NCI-H128 (cell line): ENCODE measurements at regions not wholly inside any gene's neighbourhood (a gene's known extent, or its start where the extent isn't known, plus 50 kb on each side); places are given as distances from the start of the nearest gene placed in this dataset.

ENCODE experiments used
- DNase-seq: peaks from one replicate; lab custom pipeline; 2025; ENCODE audit not compliant: unreplicated experiment; lab: John Stamatoyannopoulos, UW

- DNase-seq = no peak
Observed at GRCh38 chr1:209406168-209406567, 177.3 kb upstream of the CAMK1G start.

- no peak for DNase-seq
Observed at GRCh38 chr1:209406595-209406994, 176.9 kb upstream of the CAMK1G start.

- no peak for DNase-seq
Observed at GRCh38 chr1:209409780-209410179, 173.7 kb upstream of the CAMK1G start.

DNA sequence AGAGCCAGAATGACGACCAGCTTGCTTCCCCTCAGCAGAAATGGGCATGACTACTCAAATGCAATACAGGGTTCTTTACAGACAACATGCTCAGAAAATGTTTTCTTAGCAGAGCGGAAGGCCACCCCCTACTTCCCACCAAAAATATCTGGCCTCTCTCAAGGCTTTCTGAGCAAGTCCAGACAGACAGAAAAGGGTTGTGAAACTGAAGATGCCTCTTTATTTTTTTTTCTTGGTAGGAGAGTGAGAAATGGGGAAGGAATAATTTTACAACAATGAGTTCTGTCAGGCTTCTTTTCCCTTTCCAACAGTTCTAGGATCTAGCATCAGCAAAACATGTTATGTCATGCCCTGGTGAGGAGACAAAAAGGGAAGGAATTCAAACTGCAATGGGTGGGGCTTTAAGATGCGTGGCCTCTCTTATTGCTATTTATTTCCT, 172.0 kb upstream of the CAMK1G start:
- DNase-seq = no peak

DNA sequence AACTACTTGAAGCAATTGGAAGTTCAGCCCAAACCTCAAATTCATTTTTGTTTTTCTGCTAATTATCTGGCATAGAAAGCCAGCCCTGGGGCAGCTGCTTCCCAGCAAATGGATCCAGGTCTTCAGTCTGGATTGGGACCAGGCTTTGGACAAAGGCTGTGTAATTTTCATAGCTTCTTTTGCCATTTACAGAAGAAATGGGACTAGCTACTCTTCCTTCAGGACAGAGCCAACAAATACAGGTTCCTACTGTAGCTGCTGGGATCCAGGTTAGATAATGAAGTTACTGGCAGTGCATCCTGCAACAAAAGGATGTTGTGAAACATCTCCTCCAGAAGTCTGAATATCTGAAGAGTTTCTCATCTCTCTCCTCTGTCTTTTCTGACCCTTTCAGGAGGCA, 171.5 kb upstream of the CAMK1G start:
- DNase-seq = no peak

DNA sequence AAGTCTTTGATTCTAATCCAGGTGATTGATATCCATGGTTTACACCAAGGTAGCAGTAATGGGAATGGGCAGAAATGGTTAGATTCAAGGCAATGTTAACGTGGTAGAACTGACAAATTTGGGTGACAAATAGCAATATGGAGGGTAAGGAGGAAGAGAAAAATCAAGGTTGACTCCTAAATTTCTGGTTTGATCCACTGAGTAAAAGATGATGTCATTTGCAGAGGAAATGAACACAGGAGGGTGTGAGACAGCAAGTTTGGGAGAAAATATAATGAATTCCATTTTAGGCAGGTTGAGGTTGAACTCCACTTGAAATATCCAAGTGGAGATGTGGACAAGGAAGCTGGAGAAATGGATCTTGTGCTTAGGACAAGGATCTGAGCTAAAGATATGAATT, 170.9 kb upstream of the CAMK1G start:
- no peak for DNase-seq

- no peak for DNase-seq
Observed at GRCh38 chr1:209413062-209413461, 170.5 kb upstream of the CAMK1G start.

DNA sequence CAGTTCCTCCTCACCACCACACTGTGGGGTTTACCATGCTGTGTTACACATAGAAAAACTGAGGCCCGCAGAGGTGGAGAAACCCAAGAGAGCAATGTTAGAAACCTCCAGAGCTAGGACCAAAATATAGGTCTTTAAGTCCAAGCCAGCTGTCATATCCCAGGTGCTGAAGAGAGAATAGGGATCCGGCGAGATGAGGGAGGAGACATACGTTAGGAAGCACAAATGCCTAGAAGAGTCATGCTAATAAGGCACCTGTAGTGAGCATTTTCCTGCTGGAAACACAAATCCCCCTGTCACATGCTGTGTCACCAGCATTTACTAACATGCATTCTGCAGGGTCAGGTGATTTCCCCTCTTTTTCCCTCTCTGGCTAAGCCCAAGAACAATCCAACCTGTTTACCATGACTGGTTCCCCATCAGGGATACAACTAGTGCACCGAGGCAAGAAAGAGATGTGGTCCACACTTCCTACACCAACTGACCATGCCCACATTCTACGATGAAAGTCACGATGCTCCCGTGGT, 168.6 kb upstream of the CAMK1G start:
- DNase-seq = no peak

- no peak for DNase-seq
Observed at GRCh38 chr1:209416039-209416438, 167.5 kb upstream of the CAMK1G start.

GRCh38 chr1:209416716-209417115, 166.8 kb upstream of the CAMK1G start:
- no peak for DNase-seq

DNA sequence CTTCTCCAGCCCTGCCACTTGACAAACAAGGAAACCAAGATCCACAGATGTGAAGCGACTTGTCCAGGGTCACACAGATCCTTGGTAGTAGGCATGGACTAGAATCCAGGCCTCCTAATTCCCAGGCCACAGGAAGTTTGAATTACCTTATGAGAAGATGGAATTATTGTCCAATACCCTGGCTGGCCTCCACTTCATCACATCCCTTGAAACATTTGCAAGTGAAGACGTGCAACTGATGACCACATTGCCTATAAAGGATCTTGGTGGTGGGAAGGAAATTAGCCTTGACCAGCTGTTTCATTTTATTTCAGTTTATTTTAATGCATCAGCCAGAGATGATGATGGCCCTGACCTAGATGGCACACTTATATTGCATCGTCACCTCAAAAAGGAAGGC, 165.8 kb upstream of the CAMK1G start:
- DNase-seq = no peak

GRCh38 chr1:209420276-209420675, 163.2 kb upstream of the CAMK1G start:
- no peak for DNase-seq

DNA sequence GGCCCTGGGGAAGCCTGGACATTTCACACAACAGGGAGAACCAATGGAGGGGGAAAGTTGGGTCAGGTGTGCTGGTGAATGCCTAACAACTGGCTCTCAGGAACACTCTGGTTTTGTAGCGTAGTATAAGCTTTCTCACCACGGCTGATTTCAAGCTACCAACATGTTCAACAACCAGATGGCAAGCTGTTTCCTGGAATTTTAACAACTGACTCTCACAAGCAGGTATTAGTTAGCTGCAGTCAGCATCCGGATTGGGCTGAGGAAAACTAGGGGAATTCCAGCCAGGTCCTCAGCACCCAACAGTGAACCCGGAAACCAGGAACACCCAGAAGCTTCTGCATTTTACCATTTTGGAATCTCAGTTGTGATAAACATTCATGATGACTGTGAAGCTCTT, 162.3 kb upstream of the CAMK1G start:
- DNase-seq = no peak

DNA sequence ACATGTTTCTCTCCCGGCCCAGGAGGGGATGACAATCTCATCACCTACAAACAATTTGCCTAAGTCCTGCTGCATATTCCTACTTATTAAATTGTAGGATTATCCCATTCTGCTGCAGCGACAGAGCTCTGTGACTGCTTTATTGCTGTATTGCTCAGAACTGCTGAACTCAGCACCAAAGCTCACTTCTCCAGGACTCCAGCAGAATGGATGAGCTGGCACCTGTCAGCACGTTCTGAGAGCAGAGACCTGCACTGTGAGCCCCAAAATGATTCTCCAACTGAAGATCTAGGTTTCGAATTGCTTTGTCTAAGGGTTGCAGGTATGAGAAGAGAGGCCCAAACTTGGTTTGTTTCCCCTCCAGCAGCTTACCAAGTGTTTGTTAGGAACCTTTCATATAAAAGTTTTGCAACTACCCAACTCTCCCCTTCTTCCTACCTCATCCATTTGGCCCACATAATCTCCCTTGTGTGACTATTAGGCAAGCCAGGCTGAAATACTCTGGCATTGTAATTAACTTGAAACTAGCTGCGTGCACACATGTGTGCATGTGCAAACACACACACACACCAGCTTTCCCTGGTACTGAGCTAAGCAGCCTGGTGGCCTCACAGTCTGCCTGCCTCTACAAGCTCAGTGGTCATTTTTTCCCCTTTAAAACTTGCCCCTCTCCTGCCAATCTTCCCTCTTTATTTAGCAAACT, 161.4 kb upstream of the CAMK1G start:
- no peak for DNase-seq

DNA sequence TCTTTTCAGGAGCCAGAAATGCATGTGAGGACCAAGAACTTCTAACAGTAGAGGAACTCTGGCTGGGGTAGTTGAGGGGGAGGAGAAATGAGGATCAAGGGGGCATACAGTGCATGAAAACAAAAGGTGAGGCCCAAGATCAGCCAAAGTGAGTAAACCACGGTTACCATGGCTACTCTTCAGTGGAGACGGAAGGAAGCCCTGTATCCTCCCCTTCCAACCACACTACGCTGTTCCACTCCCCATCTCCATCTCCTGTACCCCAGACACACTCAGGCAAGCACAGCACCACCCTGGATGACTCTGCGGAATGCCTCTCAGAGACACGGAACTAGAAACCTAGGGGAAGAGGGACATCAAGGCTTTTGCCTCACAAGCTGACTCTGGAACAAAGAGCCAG, 157.6 kb upstream of the CAMK1G start:
- DNase-seq = no peak

DNA sequence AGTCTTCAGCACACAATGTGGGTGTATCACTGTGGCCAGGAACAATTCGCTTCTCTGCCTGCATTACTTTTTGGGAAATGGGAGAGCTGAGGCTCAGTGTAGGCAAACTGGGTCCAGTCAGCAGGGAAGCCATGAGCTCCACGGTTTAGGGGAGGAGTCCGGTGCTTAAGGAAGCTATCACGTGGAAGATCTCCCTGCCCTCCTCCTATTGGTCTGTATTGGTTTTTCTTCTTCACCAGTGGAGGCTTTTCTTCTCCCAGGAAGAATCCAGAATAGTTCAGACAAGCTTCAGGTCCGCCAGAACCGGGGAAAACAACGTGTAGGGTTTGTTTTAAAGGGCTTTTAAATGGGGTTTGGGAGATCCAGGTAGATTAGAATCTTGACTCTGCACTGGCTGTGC, 156.2 kb upstream of the CAMK1G start:
- no peak for DNase-seq

- DNase-seq = no peak
Observed at GRCh38 chr1:209427811-209428210, 155.7 kb upstream of the CAMK1G start.

- no peak for DNase-seq
Observed at GRCh38 chr1:209428241-209428921, 155.1 kb upstream of the CAMK1G start.

DNA sequence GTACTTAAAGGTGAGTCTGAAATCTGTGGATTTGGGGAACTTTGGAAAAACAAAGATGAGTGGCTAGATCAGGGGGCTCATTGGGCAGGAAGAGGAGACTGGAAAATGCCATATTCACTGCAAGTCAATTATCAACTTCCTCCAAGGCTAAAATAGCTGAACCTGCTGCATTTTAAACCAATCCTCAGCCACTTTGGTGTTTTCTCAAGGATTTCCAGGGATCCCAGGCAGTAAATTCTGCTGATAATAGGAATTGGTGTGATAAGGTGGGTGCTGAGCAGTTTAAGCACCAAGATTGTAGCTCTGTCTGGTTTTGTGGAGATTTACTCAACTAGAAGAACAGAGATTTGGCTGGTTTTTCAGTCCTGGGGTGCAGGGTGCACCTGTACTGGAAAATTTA, 153.9 kb upstream of the CAMK1G start:
- no peak for DNase-seq

DNA sequence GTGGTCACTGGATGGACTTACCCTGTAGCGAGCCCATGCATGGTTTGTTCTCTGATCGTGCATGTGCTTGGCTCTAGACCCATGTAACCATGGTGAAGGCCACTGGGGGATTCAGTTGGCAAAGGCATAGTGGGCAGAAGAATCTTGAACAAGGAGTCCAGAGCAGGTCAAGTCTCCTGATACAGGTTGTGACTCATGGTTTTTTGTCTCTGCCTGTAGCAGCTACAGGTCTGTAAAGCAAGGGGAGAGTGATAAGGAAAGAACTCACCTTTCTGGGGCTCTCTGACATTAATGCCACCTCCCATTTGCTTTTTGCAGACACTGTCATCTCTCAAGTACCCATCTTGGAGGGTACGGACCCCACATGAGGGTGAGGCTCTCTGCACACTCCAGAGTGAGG, 153.4 kb upstream of the CAMK1G start:
- no peak for DNase-seq

- no peak for DNase-seq
Observed at GRCh38 chr1:209430821-209431259, 152.7 kb upstream of the CAMK1G start.

DNA sequence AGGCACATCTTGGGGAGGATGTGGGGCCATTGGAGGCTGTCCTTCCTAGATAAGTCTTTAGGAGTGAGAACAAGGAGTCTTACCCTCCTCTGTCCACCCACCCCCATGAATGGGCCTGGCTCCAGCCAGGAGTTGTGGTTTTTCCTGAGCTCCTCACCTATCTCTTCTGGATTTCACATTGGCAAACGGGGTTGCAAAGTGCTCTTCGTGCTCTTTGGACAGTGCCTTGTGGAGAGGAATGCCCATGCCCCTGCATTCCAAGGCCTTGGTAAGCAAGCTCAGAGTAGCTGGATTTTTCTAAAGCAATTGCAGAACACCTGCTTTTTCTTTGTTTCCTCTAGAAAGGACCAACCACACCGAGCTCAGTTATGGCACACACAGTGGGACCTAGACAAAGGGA, 152.1 kb upstream of the CAMK1G start:
- DNase-seq = no peak
